Ovary (tissue), 3 donors: ENCODE measurements at regions not wholly inside any gene's neighbourhood (a gene's known extent, or its start where the extent isn't known, plus 50 kb on each side); places are given as distances from the start of the nearest gene placed in this dataset.

ENCODE experiments used
- POLR2A ChIP-seq: fragments of 450-650 bp; IDR thresholded peaks from one replicate; pipeline ENCODE4 v1.6.1; 2017; ENCODE audit warnings: antibody characterized with exemption, mild to moderate bottlenecking, moderate library complexity
- TF ChIP-seq, protein P1 (sequence below), 3 donors: fragments of 450-650 bp in 2 of 3; fragments of 200-600 bp in 1 of 3; IDR thresholded peaks; one replicate each; pipeline versions ENCODE4 v1.5.1 to v1.8.0; 2016 to 2022; ENCODE audit warnings: antibody characterized with exemption in 3 of 3, mild to moderate bottlenecking in 1 of 3
- donor health status: DM: no; HTN: no; CAD: no.

DNA sequence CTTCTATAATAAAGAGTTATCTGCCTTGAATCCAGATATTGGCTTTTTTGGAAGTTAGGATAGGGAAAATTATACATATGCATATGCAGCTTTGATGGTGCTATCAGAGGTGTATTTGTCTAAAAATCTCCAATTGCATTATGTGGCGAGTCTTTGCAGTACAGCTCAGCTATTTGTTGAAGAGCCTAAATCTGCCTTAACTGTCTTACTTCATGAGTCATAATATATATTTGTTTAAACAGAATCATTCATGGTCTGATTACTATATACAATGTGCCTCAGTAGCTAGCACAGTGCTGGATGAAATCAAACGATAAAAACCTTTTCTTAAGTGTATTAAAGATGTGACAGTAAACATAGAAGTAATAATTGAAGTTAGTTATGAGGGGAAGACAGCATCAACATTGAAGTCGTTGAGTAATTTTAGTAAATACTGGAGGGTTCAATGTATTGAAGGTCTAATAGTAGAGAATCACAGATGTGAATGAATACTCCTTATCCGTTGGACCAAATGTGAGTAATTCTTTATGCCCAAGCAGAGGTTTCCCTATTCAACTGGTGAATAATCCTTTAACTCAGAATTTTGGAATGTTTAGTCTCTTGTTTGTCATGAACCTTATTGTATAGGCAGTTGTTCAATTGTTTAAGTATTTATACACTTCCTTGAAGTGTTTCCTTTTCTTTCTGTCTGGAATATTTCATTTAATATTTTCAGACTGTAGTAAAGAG is 74.8 kb upstream of the NAALADL2 start:
- TF ChIP-seq, protein P1, sequence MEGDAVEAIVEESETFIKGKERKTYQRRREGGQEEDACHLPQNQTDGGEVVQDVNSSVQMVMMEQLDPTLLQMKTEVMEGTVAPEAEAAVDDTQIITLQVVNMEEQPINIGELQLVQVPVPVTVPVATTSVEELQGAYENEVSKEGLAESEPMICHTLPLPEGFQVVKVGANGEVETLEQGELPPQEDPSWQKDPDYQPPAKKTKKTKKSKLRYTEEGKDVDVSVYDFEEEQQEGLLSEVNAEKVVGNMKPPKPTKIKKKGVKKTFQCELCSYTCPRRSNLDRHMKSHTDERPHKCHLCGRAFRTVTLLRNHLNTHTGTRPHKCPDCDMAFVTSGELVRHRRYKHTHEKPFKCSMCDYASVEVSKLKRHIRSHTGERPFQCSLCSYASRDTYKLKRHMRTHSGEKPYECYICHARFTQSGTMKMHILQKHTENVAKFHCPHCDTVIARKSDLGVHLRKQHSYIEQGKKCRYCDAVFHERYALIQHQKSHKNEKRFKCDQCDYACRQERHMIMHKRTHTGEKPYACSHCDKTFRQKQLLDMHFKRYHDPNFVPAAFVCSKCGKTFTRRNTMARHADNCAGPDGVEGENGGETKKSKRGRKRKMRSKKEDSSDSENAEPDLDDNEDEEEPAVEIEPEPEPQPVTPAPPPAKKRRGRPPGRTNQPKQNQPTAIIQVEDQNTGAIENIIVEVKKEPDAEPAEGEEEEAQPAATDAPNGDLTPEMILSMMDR (IDR thresholded peaks at IDR 0.05): no peak
- TF ChIP-seq POLR2A: no peak
